ENCODE measurements at regions not wholly inside any gene's neighbourhood (a gene's known extent, or its start where the extent isn't known, plus 50 kb on each side); places are given as distances from the start of the nearest gene placed in this dataset.
"Not testable (repeated sequence)": the region's sequence is repeated elsewhere in the genome, so short reads cannot be mapped to it uniquely, and the experiment has no call there.

- no peak for FAIRE-seq
Observed at GRCh38 chr4:64216741-64217140, 192.5 kb downstream of the TECRL start.

GRCh38 chr4:64205376-64205775 is 203.9 kb downstream of the TECRL start:
- FAIRE-seq, result no peak

- FAIRE-seq, result no peak
Observed at GRCh38 chr4:64200001-64200555, 209.2 kb downstream of the TECRL start.

GRCh38 chr4:64195582-64195981 is 213.7 kb downstream of the TECRL start:
- no peak for FAIRE-seq

GRCh38 chr4:64192731-64193412 is 216.4 kb downstream of the TECRL start:
- no peak for FAIRE-seq

GRCh38 chr4:64174247-64174882 is 234.9 kb downstream of the TECRL start:
- no peak for FAIRE-seq

- FAIRE-seq, result no peak
Observed at GRCh38 chr4:64166365-64166764, 242.9 kb downstream of the TECRL start.

GRCh38 chr4:64158648-64159326 is 250.5 kb downstream of the TECRL start:
- FAIRE-seq, result no peak

GRCh38 chr4:64157397-64157796 is 251.9 kb downstream of the TECRL start:
- no peak for FAIRE-seq

- no peak for FAIRE-seq
Observed at GRCh38 chr4:64156253-64156652, 253.0 kb downstream of the TECRL start.

- no peak for FAIRE-seq
Observed at GRCh38 chr4:64146030-64146429, 263.2 kb downstream of the TECRL start.

- no peak for FAIRE-seq
Observed at GRCh38 chr4:64144994-64145393, 264.3 kb downstream of the TECRL start.

GRCh38 chr4:64130907-64131306 is 278.3 kb downstream of the TECRL start:
- no peak for FAIRE-seq

- no peak for FAIRE-seq
Observed at GRCh38 chr4:64125354-64125753, 283.9 kb downstream of the TECRL start.

GRCh38 chr4:64121803-64122202 is 287.4 kb downstream of the TECRL start:
- FAIRE-seq, result no peak

- FAIRE-seq, result no peak
Observed at GRCh38 chr4:64105903-64106302, 303.3 kb downstream of the TECRL start.

- FAIRE-seq, result no peak
Observed at GRCh38 chr4:64095398-64095797, 313.9 kb downstream of the TECRL start.

GRCh38 chr4:64079316-64079715 is 329.9 kb downstream of the TECRL start:
- no peak for FAIRE-seq

- FAIRE-seq, result no peak
Observed at GRCh38 chr4:64068096-64068495, 341.2 kb downstream of the TECRL start.

GRCh38 chr4:64062991-64063390 is 346.3 kb downstream of the TECRL start:
- no peak for FAIRE-seq

GRCh38 chr4:64037033-64037432 is 372.2 kb downstream of the TECRL start:
- FAIRE-seq, result not testable (repeated sequence)

GRCh38 chr4:64022560-64022959 is 386.7 kb downstream of the TECRL start:
- no peak for FAIRE-seq

- no peak for FAIRE-seq
Observed at GRCh38 chr4:64016893-64017292, 392.4 kb downstream of the TECRL start.

GRCh38 chr4:64014647-64015046 is 394.6 kb downstream of the TECRL start:
- FAIRE-seq, result no peak
